Naive B cell (primary cell): ENCODE measurements at regions not wholly inside any gene's neighbourhood (a gene's known extent, or its start where the extent isn't known, plus 50 kb on each side); places are given as distances from the start of the nearest gene placed in this dataset.
"Not testable (repeated sequence)": the region's sequence is repeated elsewhere in the genome, so short reads cannot be mapped to it uniquely, and the experiment has no call there.

ENCODE experiments used
- ATAC-seq, 2 donors: fragments of 150-1000 bp; cut with Tn5 transposase; 2 replicates each; pipeline ENCODE4 v1.10.0; 2021; ENCODE audit warnings: low read depth in 2 of 2, mild to moderate bottlenecking in 2 of 2, moderate library complexity in 2 of 2
- DNase-seq: peaks from one replicate; pipeline ENCODE4 v3.0.0; 2022
- H3K27ac Mint-ChIP-seq, 6 donors: one replicate each; pipeline ENCODE4 v1.8.0; 2020 to 2022; ENCODE audit warnings: mild to moderate bottlenecking in 6 of 6, mixed read lengths in 6 of 6, moderate library complexity in 5 of 6, inconsistent platforms in 2 of 6
- H3K27me3 Mint-ChIP-seq, 3 donors: one replicate each; pipeline ENCODE4 v1.8.0; 2021 to 2022; ENCODE audit warnings: mixed read lengths in 3 of 3, mild to moderate bottlenecking in 1 of 3
- H3K36me3 Mint-ChIP-seq, 2 donors: one replicate each; pipeline ENCODE4 v1.8.0; 2020 to 2022; ENCODE audit warnings: mixed read lengths in 2 of 2, inconsistent platforms in 1 of 2, mild to moderate bottlenecking in 1 of 2
- H3K4me1 Mint-ChIP-seq, 3 donors: one replicate each; pipeline ENCODE4 v1.8.0; 2020 to 2022; ENCODE audit warnings: mixed read lengths in 3 of 3, inconsistent platforms in 1 of 3, mild to moderate bottlenecking in 1 of 3, moderate library complexity in 1 of 3
- H3K4me3 Mint-ChIP-seq, 8 donors: one replicate each; pipeline ENCODE4 v1.8.0; 2020 to 2022; ENCODE audit warnings: mild to moderate bottlenecking in 8 of 8, mixed read lengths in 8 of 8, moderate library complexity in 8 of 8, inconsistent platforms in 2 of 8
- H3K9me3 Mint-ChIP-seq, 7 donors: one replicate each; pipeline ENCODE4 v1.8.0; 2020 to 2022; ENCODE audit warnings: mixed read lengths in 7 of 7, mild to moderate bottlenecking in 5 of 7, inconsistent platforms in 2 of 7, moderate library complexity in 1 of 7

GRCh38 chr15:20348900-20349773 lies 192.5 kb downstream of the GOLGA6L6 start:
- DNase-seq (no peak), ATAC-seq (no peak)
- Mint-ChIP-seq H3K4me1 (no peaks in the 10 kb centered on the region), H3K27me3 (peaks cover 7 to 11% (median 9%) of the 10 kb centered on the region in 3 donors), H3K27ac (no peak overlapping the region), H3K9me3 (peaks cover 0 to 2% (median 0%) of the 10 kb centered on the region in 7 donors), H3K36me3 (no peaks in the 10 kb centered on the region), H3K4me3 (no peak overlapping the region)

GRCh38 chr15:20348291-20348899 lies 193.2 kb downstream of the GOLGA6L6 start:
- Mint-ChIP-seq H3K4me3 (no peak overlapping the region), H3K27ac (no peak overlapping the region), H3K4me1 (no peaks in the 10 kb centered on the region), H3K36me3 (no peaks in the 10 kb centered on the region), H3K9me3 (peaks cover 0 to 2% (median 0%) of the 10 kb centered on the region in 7 donors), H3K27me3 (peaks cover 7 to 11% (median 9%) of the 10 kb centered on the region in 3 donors)
- ATAC-seq: no peak
- no peak for DNase-seq

GRCh38 chr15:20346082-20346805 lies 195.4 kb downstream of the GOLGA6L6 start:
- no peak for DNase-seq
- peaks cover 5 to 9% (median 7%) of the 10 kb centered on the region in 3 donors for H3K27me3 Mint-ChIP-seq
- no peak overlapping the region for H3K27ac Mint-ChIP-seq
- no peaks in the 10 kb centered on the region for H3K36me3 Mint-ChIP-seq
- ATAC-seq: no peak
- H3K4me3 Mint-ChIP-seq: no peak overlapping the region
- H3K4me1 Mint-ChIP-seq: no peaks in the 10 kb centered on the region
- peaks cover 0 to 2% (median 0%) of the 10 kb centered on the region in 7 donors for H3K9me3 Mint-ChIP-seq

GRCh38 chr15:20345401-20345958 lies 196.1 kb downstream of the GOLGA6L6 start:
- Mint-ChIP-seq H3K36me3 (no peaks in the 10 kb centered on the region), H3K4me1 (no peaks in the 10 kb centered on the region), H3K4me3 (no peak overlapping the region), H3K27me3 (peaks cover 3 to 6% (median 5%) of the 10 kb centered on the region in 3 donors), H3K27ac (no peak overlapping the region), H3K9me3 (peaks cover 0 to 2% (median 0%) of the 10 kb centered on the region in 7 donors)
- ATAC-seq: no peak
- DNase-seq: no peak

GRCh38 chr15:20344601-20345400 lies 196.8 kb downstream of the GOLGA6L6 start:
- H3K4me3 Mint-ChIP-seq: no peak overlapping the region
- H3K9me3 Mint-ChIP-seq: peaks cover 0 to 2% (median 0%) of the 10 kb centered on the region in 7 donors
- H3K27me3 Mint-ChIP-seq: peaks cover 0 to 3% (median 0%) of the 10 kb centered on the region in 3 donors
- no peak overlapping the region for H3K27ac Mint-ChIP-seq
- H3K4me1 Mint-ChIP-seq: no peaks in the 10 kb centered on the region
- no peaks in the 10 kb centered on the region for H3K36me3 Mint-ChIP-seq
- no peak for ATAC-seq
- DNase-seq: no peak

- H3K4me3 Mint-ChIP-seq, DNase-seq, H3K4me1 Mint-ChIP-seq, H3K36me3 Mint-ChIP-seq, H3K9me3 Mint-ChIP-seq, H3K27me3 Mint-ChIP-seq, H3K27ac Mint-ChIP-seq, ATAC-seq: not testable (repeated sequence)
Observed at GRCh38 chr15:20343395-20344211, 198.0 kb downstream of the GOLGA6L6 start.

GRCh38 chr15:20342601-20343394 lies 198.8 kb downstream of the GOLGA6L6 start:
- not testable (repeated sequence) for DNase-seq

GRCh38 chr15:20341901-20342600 lies 199.5 kb downstream of the GOLGA6L6 start:
- DNase-seq: no peak
- H3K9me3 Mint-ChIP-seq: peaks cover 0 to 5% (median 3%) of the 10 kb centered on the region in 7 donors
- no peak overlapping the region for H3K27ac Mint-ChIP-seq
- H3K4me3 Mint-ChIP-seq: no peak overlapping the region
- ATAC-seq: peak in 1 of 2 donors; percentile 18
- no peaks in the 10 kb centered on the region for H3K27me3 Mint-ChIP-seq
- H3K36me3 Mint-ChIP-seq: no peaks in the 10 kb centered on the region
- H3K4me1 Mint-ChIP-seq: no peaks in the 10 kb centered on the region

More at GRCh38 chr15:20342601-20343394, 198.8 kb downstream of the GOLGA6L6 start:
- not testable (repeated sequence) for H3K4me1 Mint-ChIP-seq, H3K4me3 Mint-ChIP-seq, H3K27ac Mint-ChIP-seq, H3K36me3 Mint-ChIP-seq, ATAC-seq, H3K27me3 Mint-ChIP-seq, H3K9me3 Mint-ChIP-seq

GRCh38 chr15:20340931-20341661 lies 200.5 kb downstream of the GOLGA6L6 start:
- peaks cover 0 to 11% (median 8%) of the 10 kb centered on the region in 7 donors for H3K9me3 Mint-ChIP-seq
- no peaks in the 10 kb centered on the region for H3K27me3 Mint-ChIP-seq
- DNase-seq: no peak
- no peak overlapping the region for H3K27ac Mint-ChIP-seq
- H3K4me3 Mint-ChIP-seq: no peak overlapping the region
- peak in 1 of 2 donors; percentile 21 for ATAC-seq
- H3K36me3 Mint-ChIP-seq: no peaks in the 10 kb centered on the region
- no peaks in the 10 kb centered on the region for H3K4me1 Mint-ChIP-seq

- H3K36me3 Mint-ChIP-seq: no peaks in the 10 kb centered on the region
- peak in 1 of 2 donors; percentile 27 for ATAC-seq
- no peaks in the 10 kb centered on the region for H3K27me3 Mint-ChIP-seq
- no peak for DNase-seq
- peaks cover 0 to 17% (median 8%) of the 10 kb centered on the region in 7 donors for H3K9me3 Mint-ChIP-seq
- no peak overlapping the region for H3K27ac Mint-ChIP-seq
- no peak overlapping the region for H3K4me3 Mint-ChIP-seq
- no peaks in the 10 kb centered on the region for H3K4me1 Mint-ChIP-seq
Observed at GRCh38 chr15:20340331-20340811, 201.2 kb downstream of the GOLGA6L6 start.
